MCF 10A (cell line): ENCODE measurements at regions not wholly inside any gene's neighbourhood (a gene's known extent, or its start where the extent isn't known, plus 50 kb on each side); places are given as distances from the start of the nearest gene placed in this dataset.

ENCODE experiments used
- BruUV-seq: library from RNA; stranded (reverse); fragments of 400-500 nt; replicated peaks from 2 replicates; lab custom pipeline; 2021; lab: Mats Ljungman, UMichigan
- CTCF ChIA-PET: fragments of 300-600 bp; sonication (Branson Sonifier 250); formaldehyde crosslinking; extraction: SDS; loops from one replicate; lab custom pipeline; 2021; ENCODE audit warnings: antibody characterized with exemption, inconsistent platforms; lab: Yijun Ruan, JAX
- POLR2A ChIA-PET: fragments of 300-600, 350-650 bp; sonication (Branson Sonifier 250); formaldehyde crosslinking; extraction: SDS; loops from one replicate; lab custom pipeline; 2020; ENCODE audit warnings: antibody characterized with exemption, inconsistent platforms; lab: Yijun Ruan, JAX
- DNase-seq: peaks from one replicate; pipeline ENCODE4 v3.0.0-alpha.2; 2018; ENCODE audit not compliant: unreplicated experiment
- H3K27ac Mint-ChIP-seq: one replicate; pipeline ENCODE4 v1.8.0; 2022; ENCODE audit warnings: mild to moderate bottlenecking, low read depth, mixed read lengths; ENCODE audit not compliant: unreplicated experiment
- H3K27me3 Mint-ChIP-seq: one replicate; pipeline ENCODE4 v1.8.0; 2022; ENCODE audit warnings: mixed read lengths; ENCODE audit not compliant: insufficient read depth, unreplicated experiment
- H3K36me3 Mint-ChIP-seq: one replicate; pipeline ENCODE4 v1.8.0; 2022; ENCODE audit warnings: mild to moderate bottlenecking, moderate library complexity, mixed read lengths; ENCODE audit not compliant: insufficient read depth, unreplicated experiment
- H3K4me1 Mint-ChIP-seq: one replicate; pipeline ENCODE4 v1.8.0; 2022; ENCODE audit warnings: mixed read lengths; ENCODE audit not compliant: insufficient read depth, unreplicated experiment
- H3K4me3 Mint-ChIP-seq: one replicate; pipeline ENCODE4 v1.8.0; 2022; ENCODE audit warnings: mild to moderate bottlenecking, moderate library complexity, mixed read lengths; ENCODE audit not compliant: unreplicated experiment
- H3K9me3 Mint-ChIP-seq: one replicate; pipeline ENCODE4 v1.8.0; 2022; ENCODE audit warnings: mixed read lengths; ENCODE audit not compliant: unreplicated experiment
- CTCF ChIP-seq: fragments of 200-600 bp; IDR thresholded peaks from one replicate; pipeline ENCODE4 v1.8.0; 2022; ENCODE audit warnings: antibody characterized with exemption, mild to moderate bottlenecking; ENCODE audit not compliant: unreplicated experiment
- intact Hi-C: fragments of 100-400 bp; cut with micrococcal nuclease; formaldehyde crosslinking; loops from 2 replicates; pipeline ENCODE4 v1.14.1; 2022

GRCh38 chr2:212945526-212945925 is 205.9 kb downstream of the IKZF2 start:
- TF ChIP-seq CTCF = no peak
- no peaks in the 10 kb centered on the region for H3K9me3 Mint-ChIP-seq
- H3K27ac Mint-ChIP-seq = no peak overlapping the region
- ChIA-PET CTCF (interaction anchor here (0.6 kb wide), 1 partner anchor 42 kb away, joined by 3 read pairs; no protein-coding TSS in a partner anchor), POLR2A (interaction anchor here (1.0 to 1.4 kb wide), 3 partner anchors 22 to 204 kb away, joined by 3 to 4 read pairs (median 3); no protein-coding TSS in a partner anchor)
- DNase-seq = no peak
- intact Hi-C loops = no loop called here
- no TSS peak for BruUV-seq
- no peaks in the 10 kb centered on the region for H3K27me3 Mint-ChIP-seq
- peaks cover 6% of the 10 kb centered on the region for H3K36me3 Mint-ChIP-seq
- H3K4me3 Mint-ChIP-seq = no peak overlapping the region
- H3K4me1 Mint-ChIP-seq = peaks cover 9% of the 10 kb centered on the region

- Mint-ChIP-seq H3K4me3 (no peak overlapping the region), H3K9me3 (no peaks in the 10 kb centered on the region), H3K27me3 (no peaks in the 10 kb centered on the region), H3K36me3 (peaks cover 6% of the 10 kb centered on the region), H3K4me1 (peaks cover 16% of the 10 kb centered on the region), H3K27ac (no peak overlapping the region)
- intact Hi-C loops = no loop called here
- ChIA-PET CTCF (no interaction called here), POLR2A (no interaction called here)
- TF ChIP-seq CTCF = no peak
- BruUV-seq = no TSS peak
- no peak for DNase-seq
Measured at GRCh38 chr2:212943351-212943750, 208.1 kb downstream of the IKZF2 start.

GRCh38 chr2:212941361-212941760 is 210.1 kb downstream of the IKZF2 start:
- TF ChIP-seq CTCF = no peak
- H3K9me3 Mint-ChIP-seq = no peaks in the 10 kb centered on the region
- H3K27ac Mint-ChIP-seq = no peak overlapping the region
- no peaks in the 10 kb centered on the region for H3K27me3 Mint-ChIP-seq
- intact Hi-C loops = no loop called here
- no peak overlapping the region for H3K4me3 Mint-ChIP-seq
- DNase-seq = no peak
- CTCF ChIA-PET = interaction anchor here (0.7 to 1.0 kb wide), 6 partner anchors 10 to 208 kb away, joined by 3 to 4 read pairs (median 3); no protein-coding TSS in a partner anchor
- H3K4me1 Mint-ChIP-seq = peaks cover 16% of the 10 kb centered on the region
- H3K36me3 Mint-ChIP-seq = peaks cover 6% of the 10 kb centered on the region
- POLR2A ChIA-PET = interaction anchor here (0.6 to 2.3 kb wide), 7 partner anchors 9 to 229 kb away, joined by 3 to 23 read pairs (median 3); no protein-coding TSS in a partner anchor
- BruUV-seq = no TSS peak

GRCh38 chr2:212940816-212941215 is 210.6 kb downstream of the IKZF2 start:
- intact Hi-C loops = no loop called here
- peaks cover 6% of the 10 kb centered on the region for H3K36me3 Mint-ChIP-seq
- H3K27me3 Mint-ChIP-seq = no peaks in the 10 kb centered on the region
- peak overlapping the region; percentile 68 for H3K27ac Mint-ChIP-seq
- CTCF ChIA-PET = interaction anchor here (0.7 to 1.0 kb wide), 6 partner anchors 10 to 209 kb away, joined by 3 to 4 read pairs (median 3); no protein-coding TSS in a partner anchor
- DNase-seq = peak; percentile 96
- peak overlapping the region; percentile 11 for H3K4me3 Mint-ChIP-seq
- BruUV-seq = no TSS peak
- no peaks in the 10 kb centered on the region for H3K9me3 Mint-ChIP-seq
- POLR2A ChIA-PET = interaction anchor here (0.7 to 2.3 kb wide), 9 partner anchors 9 to 229 kb away, joined by 3 to 23 read pairs (median 3); no protein-coding TSS in a partner anchor
- H3K4me1 Mint-ChIP-seq = peaks cover 16% of the 10 kb centered on the region
- no peak for TF ChIP-seq CTCF
